Cardiac septum (tissue), 1 donor: ENCODE measurements at regions not wholly inside any gene's neighbourhood (a gene's known extent, or its start where the extent isn't known, plus 50 kb on each side); places are given as distances from the start of the nearest gene placed in this dataset.

Source experiments
- DNase-seq: peaks from one replicate; pipeline ENCODE4 v3.0.0-alpha.2; 2020; ENCODE audit warnings: low spot score
- intact Hi-C: fragments of 100-400 bp; cut with DNase I; formaldehyde crosslinking; loops from one replicate; pipeline ENCODE4 v1.14.0; 2022
- donor health status: DM: no; HTN: no; CAD: no.

GRCh38 chr1:30040081-30041019 is 683.0 kb downstream of the MATN1 start:
- peak; percentile 61 for DNase-seq

GRCh38 chr1:30039354-30040080 is 683.9 kb downstream of the MATN1 start:
- DNase-seq = no peak
- intact Hi-C loops = no loop called here

More at GRCh38 chr1:30040081-30041019, 683.0 kb downstream of the MATN1 start:
- intact Hi-C loops = no loop called here

GRCh38 chr1:30038134-30039025 is 685.0 kb downstream of the MATN1 start:
- intact Hi-C loops = no loop called here
- DNase-seq = no peak

- DNase-seq = no peak
- intact Hi-C loops = no loop called here
Measured at GRCh38 chr1:30037251-30038118, 685.9 kb downstream of the MATN1 start.

GRCh38 chr1:30036666-30037065 is 686.7 kb downstream of the MATN1 start:
- intact Hi-C loops = no loop called here
- DNase-seq = no peak

- no peak for DNase-seq
- intact Hi-C loops = no loop called here
Measured at GRCh38 chr1:30036229-30036547, 687.2 kb downstream of the MATN1 start.

GRCh38 chr1:30035522-30036228 is 687.7 kb downstream of the MATN1 start:
- intact Hi-C loops = no loop called here
- no peak for DNase-seq

- intact Hi-C loops = no loop called here
- no peak for DNase-seq
Measured at GRCh38 chr1:30034627-30035521, 688.5 kb downstream of the MATN1 start.

- intact Hi-C loops = no loop called here
- DNase-seq = no peak
Measured at GRCh38 chr1:30034105-30034626, 689.2 kb downstream of the MATN1 start.

- DNase-seq = no peak
- intact Hi-C loops = no loop called here
Measured at GRCh38 chr1:30033256-30034104, 689.9 kb downstream of the MATN1 start.

GRCh38 chr1:30032302-30032701 is 691.1 kb downstream of the MATN1 start:
- intact Hi-C loops = no loop called here
- no peak for DNase-seq

- intact Hi-C loops = no loop called here
- no peak for DNase-seq
Measured at GRCh38 chr1:30029677-30030076, 693.7 kb downstream of the MATN1 start.

GRCh38 chr1:30028939-30029338 is 694.4 kb downstream of the MATN1 start:
- DNase-seq = no peak
- intact Hi-C loops = no loop called here

GRCh38 chr1:30028283-30028682 is 695.1 kb downstream of the MATN1 start:
- intact Hi-C loops = no loop called here
- no peak for DNase-seq

GRCh38 chr1:30027247-30027646 is 696.1 kb downstream of the MATN1 start:
- intact Hi-C loops = no loop called here
- DNase-seq = no peak

- intact Hi-C loops = no loop called here
Measured at GRCh38 chr1:30024411-30025195, 698.8 kb downstream of the MATN1 start.

More at GRCh38 chr1:30024411-30025195, 698.8 kb downstream of the MATN1 start:
- DNase-seq = no peak
